H1 (cell line): ENCODE measurements at regions not wholly inside any gene's neighbourhood (a gene's known extent, or its start where the extent isn't known, plus 50 kb on each side); places are given as distances from the start of the nearest gene placed in this dataset.

Experiments used
- CHD7 ChIP-seq: fragments of 300-600 bp; sonication (generic); IDR thresholded peaks from 2 replicates; pipeline ENCODE4 v1.7.1; 2012; ENCODE audit warnings: low read length, moderate library complexity, mild to moderate bottlenecking, inconsistent platforms; ENCODE audit not compliant: insufficient replicate concordance
- CTBP2 ChIP-seq: IDR thresholded peaks from 2 replicates; pipeline ENCODE4 v1.7.0; 2011; ENCODE audit warnings: borderline replicate concordance, mild to moderate bottlenecking, moderate library complexity, mixed read lengths, low read length; ENCODE audit not compliant: insufficient read depth, insufficient read length
- JUND ChIP-seq: IDR thresholded peaks from 2 replicates; pipeline ENCODE4 v1.6.1; 2011; ENCODE audit warnings: mild to moderate bottlenecking, improper control_type of control experiment, low read length
- MAFK ChIP-seq: IDR thresholded peaks from 2 replicates; pipeline ENCODE4 v1.6.1; 2012; ENCODE audit warnings: low read depth, mild to moderate bottlenecking, improper control_type of control experiment, low read length
- POLR2AphosphoS5 ChIP-seq: IDR thresholded peaks from 2 replicates; pipeline ENCODE4 v1.6.1; 2011; ENCODE audit warnings: low read depth, low read length
- SP4 ChIP-seq: IDR thresholded peaks from 2 replicates; pipeline ENCODE4 v1.6.1; 2012; ENCODE audit warnings: low read length, inconsistent platforms
- USF2 ChIP-seq: IDR thresholded peaks from 2 replicates; pipeline ENCODE4 v1.6.1; 2011; ENCODE audit warnings: low read length, improper control_type of control experiment

- TF ChIP-seq CHD7, result no peak
- TF ChIP-seq MAFK, result no peak
- no peak for TF ChIP-seq POLR2AphosphoS5
- no peak for TF ChIP-seq SP4
- TF ChIP-seq JUND, result no peak
- no peak for TF ChIP-seq CTBP2
- TF ChIP-seq USF2, result no peak
Measured at GRCh38 chr1:234774971-234775370, 165.0 kb upstream of the IRF2BP2 start (continued).
